Transverse colon (tissue), 4 donors: ENCODE measurements at regions not wholly inside any gene's neighbourhood (a gene's known extent, or its start where the extent isn't known, plus 50 kb on each side); places are given as distances from the start of the nearest gene placed in this dataset.

Experiments
- DNase-seq: peaks from one replicate; pipeline ENCODE4 v3.0.0-alpha.2; 2019
- H3K27ac ChIP-seq, 4 donors: fragments of 200-600 bp; sonication (generic); 2 replicates each; pipeline ENCODE4 v1.5.1; 2016 to 2018; ENCODE audit warnings: inconsistent platforms in 4 of 4
- H3K27me3 ChIP-seq: fragments of 200-600 bp; sonication (generic); 2 replicates; pipeline ENCODE4 v1.5.1; 2017; ENCODE audit warnings: inconsistent platforms
- H3K36me3 ChIP-seq, 4 donors: fragments of 200-600 bp; sonication (generic); 2 replicates each; pipeline ENCODE4 v1.5.1; 2017 to 2019; ENCODE audit warnings: inconsistent platforms in 4 of 4
- H3K4me1 ChIP-seq, 4 donors: fragments of 200-600 bp; sonication (generic); 2 replicates each; pipeline ENCODE4 v1.5.1; 2017 to 2020; ENCODE audit warnings: inconsistent platforms in 4 of 4
- H3K4me3 ChIP-seq, 4 donors: fragments of 200-600 bp; sonication (generic); 1 replicate in 1 of 4; 2 replicates in 3 of 4; pipeline versions ENCODE4 v1.5.1 to v1.6.1; 2017 to 2019; ENCODE audit warnings: inconsistent platforms in 4 of 4
- H3K9me3 ChIP-seq, 2 donors: fragments of 200-600 bp; sonication (generic); 2 replicates each; pipeline ENCODE4 v1.5.1; 2017 to 2019; ENCODE audit warnings: inconsistent platforms in 2 of 2
- CTCF ChIP-seq, 5 experiments: fragments of 200-600 bp in 3 of 5; fragments of 450-650 bp in 2 of 5; sonication (generic) in 3 of 5; IDR thresholded peaks; 1 replicate in 2 of 5; 2 replicates in 3 of 5; pipeline ENCODE4 v1.5.1; 2016 to 2017; ENCODE audit warnings: antibody characterized with exemption in 5 of 5, inconsistent platforms in 3 of 5, mild to moderate bottlenecking in 2 of 5, moderate library complexity in 1 of 5
- EP300 ChIP-seq: sonication (generic); formaldehyde crosslinking; IDR thresholded peaks from one replicate; pipeline ENCODE4 v1.6.1; 2017; ENCODE audit warnings: antibody characterized with exemption, low read depth
- POLR2A ChIP-seq: fragments of 450-650 bp; IDR thresholded peaks from one replicate; pipeline ENCODE4 v1.6.1; 2016; ENCODE audit warnings: antibody characterized with exemption, mild to moderate bottlenecking, moderate library complexity
- POLR2AphosphoS5 ChIP-seq, 3 donors: sonication (generic); formaldehyde crosslinking; IDR thresholded peaks; one replicate each; pipeline ENCODE4 v1.6.1; 2016; ENCODE audit warnings: antibody characterized with exemption in 3 of 3
- WGBS, 2 donors: methylation state at CpG; one replicate each; pipeline ENCODE4 v1.1.5; 2018; ENCODE audit warnings: low coverage in 1 of 2; 5-methylcytosine and 5-hydroxymethylcytosine counted together
- in situ Hi-C, 4 donors: fragments of 200-750 bp; cut with MboI; loops; one replicate each; pipeline versions ENCODE4 v1.15.0 to v1.15.1; 2017; ENCODE audit warnings: low sequenced_read_pairs in 3 of 4, low pct_ligation_motif_present in 1 of 4, low pct_unique_long_range_greater_than_20kb in 1 of 4
- intact Hi-C: fragments of 100-400 bp; cut with DNase I; formaldehyde crosslinking; loops from one replicate; pipeline ENCODE4 v1.15.1; 2023; ENCODE audit warnings: low total_unique reads

- DNase-seq: no peak
- H3K9me3 ChIP-seq: no peaks in the 10 kb centered on the region
- peaks cover 77% of the 10 kb centered on the region for H3K27me3 ChIP-seq
- in situ Hi-C loops (no loop called here), intact Hi-C loops (no loop called here)
- 75 to 83% methylated on average over 1 to 16 of the region's 16 CpGs for WGBS, 2 donors
- no peaks in the 10 kb centered on the region for H3K36me3 ChIP-seq
- H3K27ac ChIP-seq: no peak overlapping the region
- no peak overlapping the region for H3K4me3 ChIP-seq
- TF ChIP-seq CTCF (IDR thresholded peaks at IDR 0.05) (no peak), POLR2A (no peak), EP300 (no peak), POLR2AphosphoS5 (IDR thresholded peaks at IDR 0.05) (no peak)
- H3K4me1 ChIP-seq: peaks cover 0 to 9% (median 1%) of the 10 kb centered on the region in 4 donors
These were observed 133.5 kb upstream of the LPCAT1 start for GRCh38 chr5:1657161-1657741.

GRCh38 chr5:1656271-1656975, 132.7 kb upstream of the LPCAT1 start:
- Histone ChIP-seq H3K36me3 (no peaks in the 10 kb centered on the region), H3K4me3 (no peak overlapping the region), H3K4me1 (peaks cover 0 to 9% (median 1%) of the 10 kb centered on the region in 4 donors), H3K27me3 (peaks cover 77% of the 10 kb centered on the region), H3K27ac (no peak overlapping the region), H3K9me3 (no peaks in the 10 kb centered on the region)
- intact Hi-C loops: no loop called here
- 88 to 95% methylated on average over 8 to 17 of the region's 17 CpGs for WGBS, 2 donors
- in situ Hi-C loops: no loop called here
- no peak for DNase-seq
- TF ChIP-seq POLR2AphosphoS5 (IDR thresholded peaks at IDR 0.05) (no peak), CTCF (IDR thresholded peaks at IDR 0.05) (no peak), POLR2A (no peak), EP300 (no peak)

- no peaks in the 10 kb centered on the region for H3K9me3 ChIP-seq
- no peak overlapping the region for H3K4me3 ChIP-seq
- H3K27ac ChIP-seq: no peak overlapping the region
- in situ Hi-C loops: no loop called here
- intact Hi-C loops: no loop called here
- peaks cover 0 to 9% (median 1%) of the 10 kb centered on the region in 4 donors for H3K4me1 ChIP-seq
- no peaks in the 10 kb centered on the region for H3K36me3 ChIP-seq
- peaks cover 77% of the 10 kb centered on the region for H3K27me3 ChIP-seq
- WGBS, 2 donors: 60 to 85% methylated on average over 1 to 27 of the region's 27 CpGs
- TF ChIP-seq EP300: no peak
- no peak for TF ChIP-seq POLR2A
- no peak for TF ChIP-seq POLR2AphosphoS5 (IDR thresholded peaks at IDR 0.05)
- TF ChIP-seq CTCF (IDR thresholded peaks at IDR 0.05): no peak
- no peak for DNase-seq
These were observed 131.9 kb upstream of the LPCAT1 start for GRCh38 chr5:1655496-1656270.

- intact Hi-C loops: no loop called here
- 57 to 100% methylated on average over 1 to 11 of the region's 13 CpGs for WGBS, 2 donors
These were observed 131.2 kb upstream of the LPCAT1 start for GRCh38 chr5:1654786-1655495.

More at GRCh38 chr5:1654786-1655495, 131.2 kb upstream of the LPCAT1 start:
- no peak overlapping the region for H3K4me3 ChIP-seq
- TF ChIP-seq POLR2A (no peak), CTCF (IDR thresholded peaks at IDR 0.05) (no peak), EP300 (no peak), POLR2AphosphoS5 (IDR thresholded peaks at IDR 0.05) (no peak)
- H3K9me3 ChIP-seq: no peaks in the 10 kb centered on the region
- H3K27me3 ChIP-seq: peaks cover 80% of the 10 kb centered on the region
- in situ Hi-C loops: no loop called here
- H3K27ac ChIP-seq: no peak overlapping the region
- DNase-seq: no peak
- H3K36me3 ChIP-seq: no peaks in the 10 kb centered on the region
- H3K4me1 ChIP-seq: peaks cover 0 to 9% (median 1%) of the 10 kb centered on the region in 4 donors
